HS-5 (cell line): ENCODE measurements at regions not wholly inside any gene's neighbourhood (a gene's known extent, or its start where the extent isn't known, plus 50 kb on each side); places are given as distances from the start of the nearest gene placed in this dataset.
A peak's percentile ranks its signal among the peaks of the same experiment; 100 is the strongest.
"Not testable (repeated sequence)": the region's sequence is repeated elsewhere in the genome, so short reads cannot be mapped to it uniquely, and the experiment has no call there.

Source experiments
- DNase-seq: peaks from one replicate; pipeline ENCODE4 v3.0.0-alpha.2; 2012; ENCODE audit warnings: low read depth

GRCh38 chr7:20083781-20084180 is 133.4 kb downstream of the MACC1 start:
- DNase-seq: peak; percentile 60

GRCh38 chr7:20079080-20079479 is 138.1 kb downstream of the MACC1 start:
- DNase-seq: no peak

GRCh38 chr7:20076835-20077234 is 140.3 kb downstream of the MACC1 start:
- DNase-seq: no peak

GRCh38 chr7:20075992-20076820 is 141.0 kb downstream of the MACC1 start:
- DNase-seq: no peak

GRCh38 chr7:20075440-20075839 is 141.7 kb downstream of the MACC1 start:
- no peak for DNase-seq

- DNase-seq: not testable (repeated sequence)
Measured at GRCh38 chr7:20068004-20068403, 149.2 kb downstream of the MACC1 start.

- no peak for DNase-seq
Measured at GRCh38 chr7:20064974-20065862, 152.0 kb downstream of the MACC1 start.

- no peak for DNase-seq
Measured at GRCh38 chr7:20064181-20064970, 152.8 kb downstream of the MACC1 start.

GRCh38 chr7:20063644-20064043 is 153.5 kb downstream of the MACC1 start:
- DNase-seq: no peak

GRCh38 chr7:20062932-20063331 is 154.3 kb downstream of the MACC1 start:
- no peak for DNase-seq

GRCh38 chr7:20053334-20054104 is 163.7 kb downstream of the MACC1 start:
- DNase-seq: no peak

GRCh38 chr7:20050241-20050966 is 166.8 kb downstream of the MACC1 start:
- DNase-seq: no peak

- no peak for DNase-seq
Measured at GRCh38 chr7:20038676-20039075, 178.5 kb downstream of the MACC1 start.

- DNase-seq: no peak
Measured at GRCh38 chr7:20035279-20035875, 181.8 kb downstream of the MACC1 start.

- DNase-seq: peak; percentile 98
Measured at GRCh38 chr7:20033621-20034400, 183.4 kb downstream of the MACC1 start.

- no peak for DNase-seq
Measured at GRCh38 chr7:20032741-20033140, 184.4 kb downstream of the MACC1 start.

- DNase-seq: peak; percentile 86
Measured at GRCh38 chr7:20030915-20031362, 186.2 kb downstream of the MACC1 start.

- DNase-seq: no peak
Measured at GRCh38 chr7:20030417-20030816, 186.8 kb downstream of the MACC1 start.

GRCh38 chr7:20026762-20027161 is 190.4 kb downstream of the MACC1 start:
- DNase-seq: no peak
